Tibial nerve (tissue), 4 donors: ENCODE measurements at regions not wholly inside any gene's neighbourhood (a gene's known extent, or its start where the extent isn't known, plus 50 kb on each side); places are given as distances from the start of the nearest gene placed in this dataset.

Experiments used
- DNase-seq, 2 donors: peaks; one replicate each; pipeline ENCODE4 v3.0.0-alpha.2; 2019; ENCODE audit warnings: low spot score in 2 of 2
- H3K27ac ChIP-seq, 4 donors: fragments of 200-600 bp; sonication (generic) in 3 of 4; one replicate each; pipeline ENCODE4 v1.5.1; 2017 to 2019; ENCODE audit warnings: mild to moderate bottlenecking in 1 of 4
- H3K27me3 ChIP-seq, 2 donors: fragments of 200-600 bp; sonication (generic) in 1 of 2; one replicate each; pipeline versions ENCODE4 v1.5.1 to v1.6.0; 2017 to 2019
- H3K36me3 ChIP-seq, 3 donors: fragments of 200-600 bp; sonication (generic); one replicate each; pipeline ENCODE4 v1.5.1; 2018 to 2019
- H3K4me1 ChIP-seq, 4 donors: fragments of 200-600 bp; sonication (generic) in 3 of 4; one replicate each; pipeline ENCODE4 v1.5.1; 2017 to 2019
- H3K4me3 ChIP-seq, 4 donors: fragments of 200-600 bp; sonication (generic) in 3 of 4; one replicate each; pipeline ENCODE4 v1.5.1; 2017 to 2019; ENCODE audit warnings: mild to moderate bottlenecking in 1 of 4, moderate library complexity in 1 of 4
- H3K9me3 ChIP-seq, 4 donors: fragments of 200-600 bp; sonication (generic) in 3 of 4; one replicate each; pipeline ENCODE4 v1.5.1; 2017 to 2019
- EP300 ChIP-seq, 2 donors: sonication (generic); formaldehyde crosslinking; IDR thresholded peaks; one replicate each; pipeline ENCODE4 v1.6.1; 2017; ENCODE audit warnings: antibody characterized with exemption in 2 of 2, mild to moderate bottlenecking in 1 of 2
- POLR2A ChIP-seq, 2 donors: fragments of 450-650 bp; IDR thresholded peaks; one replicate each; pipeline ENCODE4 v1.6.1; 2017; ENCODE audit warnings: antibody characterized with exemption in 2 of 2, mild to moderate bottlenecking in 2 of 2, moderate library complexity in 2 of 2
- WGBS, 2 donors: methylation state at CpG; one replicate each; pipeline ENCODE4 v1.1.5; 2018; 5-methylcytosine and 5-hydroxymethylcytosine counted together
- TF ChIP-seq, protein P1 (sequence below), 5 experiments: fragments of 200-600 bp in 3 of 5; fragments of 450-650 bp in 2 of 5; sonication (generic) in 3 of 5; IDR thresholded peaks; one replicate each; pipeline ENCODE4 v1.5.1; 2016 to 2019; ENCODE audit warnings: antibody characterized with exemption in 5 of 5, mild to moderate bottlenecking in 3 of 5, moderate library complexity in 2 of 5

DNA sequence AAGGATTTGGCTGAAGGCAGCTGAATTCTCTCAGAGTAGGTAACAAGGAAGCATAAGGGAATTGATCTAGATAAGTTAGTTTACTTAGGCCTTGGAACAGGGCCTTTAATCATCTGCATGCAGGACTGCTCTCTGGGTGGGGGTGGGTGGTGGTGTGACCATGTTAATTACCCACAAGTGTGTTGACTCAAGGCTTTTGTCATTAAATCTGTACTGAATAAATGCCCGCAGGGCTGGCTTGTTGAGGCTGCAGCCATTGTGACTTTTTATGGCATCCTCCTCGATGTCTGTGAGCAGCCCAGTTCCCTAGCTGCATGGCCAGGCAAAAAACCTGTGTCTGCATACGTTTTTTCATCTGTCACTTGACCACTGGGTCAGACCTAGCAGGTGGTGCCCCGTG lies 63.5 kb upstream of the ASCC3 start:
- H3K27ac ChIP-seq, result no peak overlapping the region
- 66 to 72% methylated on average over 4 of the region's 4 CpGs for WGBS, 2 donors
- no peak overlapping the region for H3K4me3 ChIP-seq
- no peak for DNase-seq
- no peaks in the 10 kb centered on the region for H3K36me3 ChIP-seq
- no peak for TF ChIP-seq POLR2A (IDR thresholded peaks at IDR 0.05)
- TF ChIP-seq, protein P1, sequence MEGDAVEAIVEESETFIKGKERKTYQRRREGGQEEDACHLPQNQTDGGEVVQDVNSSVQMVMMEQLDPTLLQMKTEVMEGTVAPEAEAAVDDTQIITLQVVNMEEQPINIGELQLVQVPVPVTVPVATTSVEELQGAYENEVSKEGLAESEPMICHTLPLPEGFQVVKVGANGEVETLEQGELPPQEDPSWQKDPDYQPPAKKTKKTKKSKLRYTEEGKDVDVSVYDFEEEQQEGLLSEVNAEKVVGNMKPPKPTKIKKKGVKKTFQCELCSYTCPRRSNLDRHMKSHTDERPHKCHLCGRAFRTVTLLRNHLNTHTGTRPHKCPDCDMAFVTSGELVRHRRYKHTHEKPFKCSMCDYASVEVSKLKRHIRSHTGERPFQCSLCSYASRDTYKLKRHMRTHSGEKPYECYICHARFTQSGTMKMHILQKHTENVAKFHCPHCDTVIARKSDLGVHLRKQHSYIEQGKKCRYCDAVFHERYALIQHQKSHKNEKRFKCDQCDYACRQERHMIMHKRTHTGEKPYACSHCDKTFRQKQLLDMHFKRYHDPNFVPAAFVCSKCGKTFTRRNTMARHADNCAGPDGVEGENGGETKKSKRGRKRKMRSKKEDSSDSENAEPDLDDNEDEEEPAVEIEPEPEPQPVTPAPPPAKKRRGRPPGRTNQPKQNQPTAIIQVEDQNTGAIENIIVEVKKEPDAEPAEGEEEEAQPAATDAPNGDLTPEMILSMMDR (IDR thresholded peaks at IDR 0.05), result no peak
- no peak for TF ChIP-seq EP300 (IDR thresholded peaks at IDR 0.05)
- no peaks in the 10 kb centered on the region for H3K4me1 ChIP-seq
- H3K27me3 ChIP-seq, result no peaks in the 10 kb centered on the region
- H3K9me3 ChIP-seq, result peaks cover 0 to 8% (median 0%) of the 10 kb centered on the region in 4 donors

DNA sequence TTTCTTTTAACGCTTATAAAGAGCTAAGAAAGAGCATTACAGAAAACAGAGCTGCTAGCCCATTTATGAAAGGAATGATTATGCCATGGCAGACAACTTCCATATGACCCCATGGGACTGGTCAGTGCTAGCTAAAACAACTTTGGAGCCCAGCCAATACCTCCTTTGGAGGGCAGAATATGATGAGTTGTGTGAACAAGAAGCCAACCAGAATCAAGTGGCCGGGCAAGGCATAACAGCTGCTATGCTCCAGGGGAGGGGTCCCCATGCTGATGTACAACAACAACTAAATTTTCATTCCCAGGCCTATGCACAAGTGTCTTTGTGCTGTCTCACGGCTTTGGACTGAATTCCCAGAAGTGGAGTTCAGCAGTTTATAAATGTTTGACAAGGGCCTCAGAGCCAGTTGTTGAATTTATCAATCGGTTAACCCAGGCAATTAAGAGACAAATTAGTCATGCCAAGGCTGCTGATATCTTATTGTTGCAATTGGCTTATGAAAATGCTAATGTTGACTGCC lies 65.0 kb upstream of the ASCC3 start:
- Histone ChIP-seq H3K27me3 (no peaks in the 10 kb centered on the region), H3K4me3 (no peak overlapping the region), H3K36me3 (no peaks in the 10 kb centered on the region), H3K4me1 (no peaks in the 10 kb centered on the region), H3K9me3 (peaks cover 0 to 8% (median 0%) of the 10 kb centered on the region in 4 donors), H3K27ac (no peak overlapping the region)
- TF ChIP-seq EP300 (IDR thresholded peaks at IDR 0.05) (no peak), POLR2A (IDR thresholded peaks at IDR 0.05) (no peak)
- TF ChIP-seq, protein P1 (IDR thresholded peaks at IDR 0.05), result no peak
- 55 to 78% methylated on average over 4 of the region's 4 CpGs for WGBS, 2 donors
- no peak for DNase-seq

DNA sequence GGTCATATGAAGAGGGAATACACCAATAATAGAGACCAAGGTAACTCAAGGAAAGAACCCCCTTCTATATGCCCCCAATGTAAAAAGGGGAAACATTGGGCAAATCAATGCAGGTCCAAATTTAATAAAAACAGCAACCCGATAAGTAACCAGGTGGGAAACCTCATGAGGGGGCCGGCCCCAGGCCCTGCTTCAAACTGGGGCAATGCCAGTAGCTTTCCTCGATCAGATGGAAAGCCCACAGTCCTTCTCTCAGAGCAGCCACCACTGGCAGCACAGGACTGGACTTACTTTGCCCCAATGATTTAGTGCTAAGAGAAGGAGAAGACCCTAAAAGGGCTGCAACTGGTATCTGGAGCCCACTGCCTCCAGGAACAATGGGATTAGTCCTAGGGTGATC lies 65.6 kb upstream of the ASCC3 start:
- WGBS, 2 donors, result 94 to 95% methylated on average over 3 of the region's 3 CpGs
- no peak for DNase-seq
- Histone ChIP-seq H3K27ac (no peak overlapping the region), H3K36me3 (no peaks in the 10 kb centered on the region), H3K27me3 (no peaks in the 10 kb centered on the region), H3K9me3 (peaks cover 0 to 8% (median 0%) of the 10 kb centered on the region in 4 donors), H3K4me3 (no peak overlapping the region), H3K4me1 (no peaks in the 10 kb centered on the region)
- TF ChIP-seq, protein P1 (IDR thresholded peaks at IDR 0.05), result no peak
- TF ChIP-seq EP300 (IDR thresholded peaks at IDR 0.05) (no peak), POLR2A (IDR thresholded peaks at IDR 0.05) (no peak)

DNA sequence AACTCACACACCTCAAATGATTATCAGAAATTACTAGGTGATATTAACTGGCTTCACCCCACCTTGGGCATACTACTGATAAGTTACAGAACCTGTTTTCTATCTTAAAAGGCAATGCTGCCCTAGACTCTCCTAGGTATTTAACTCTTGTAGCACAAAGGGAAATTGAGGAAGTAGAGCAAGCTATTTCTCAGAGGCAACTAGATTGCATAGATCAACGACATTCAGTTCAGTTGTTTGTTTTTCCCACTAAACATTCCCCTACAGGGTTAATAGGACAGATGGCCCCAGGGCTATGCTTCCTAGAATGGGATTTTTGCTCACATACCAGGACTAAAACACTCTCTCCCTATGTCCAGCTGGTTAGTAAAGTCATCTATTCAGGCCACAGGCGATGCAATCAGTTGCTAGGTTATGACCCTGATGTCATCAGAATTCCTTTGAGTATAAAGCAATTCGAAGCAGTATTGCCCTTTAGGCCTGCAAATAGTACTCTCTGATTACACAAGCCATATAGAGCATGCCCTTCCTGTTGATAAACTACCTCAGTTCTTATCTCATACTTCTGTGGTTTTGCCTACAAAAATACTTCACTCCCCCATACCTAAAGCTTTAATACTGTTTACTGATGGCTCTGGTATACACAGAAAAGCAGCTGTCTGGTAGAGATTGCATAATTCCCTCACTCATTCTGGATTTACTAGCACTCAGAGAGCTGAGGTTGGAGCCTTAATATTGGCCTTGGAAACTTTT lies 67.4 kb upstream of the ASCC3 start:
- Histone ChIP-seq H3K4me3 (no peak overlapping the region), H3K27me3 (no peaks in the 10 kb centered on the region), H3K9me3 (peaks cover 0 to 8% (median 0%) of the 10 kb centered on the region in 4 donors), H3K27ac (no peak overlapping the region), H3K36me3 (no peaks in the 10 kb centered on the region), H3K4me1 (no peaks in the 10 kb centered on the region)
- WGBS, 2 donors, result 11 to 14% methylated on average over 3 of the region's 3 CpGs
- DNase-seq, result no peak
- no peak for TF ChIP-seq EP300 (IDR thresholded peaks at IDR 0.05)
- TF ChIP-seq, protein P1 (IDR thresholded peaks at IDR 0.05), result no peak
- TF ChIP-seq POLR2A (IDR thresholded peaks at IDR 0.05), result no peak

DNA sequence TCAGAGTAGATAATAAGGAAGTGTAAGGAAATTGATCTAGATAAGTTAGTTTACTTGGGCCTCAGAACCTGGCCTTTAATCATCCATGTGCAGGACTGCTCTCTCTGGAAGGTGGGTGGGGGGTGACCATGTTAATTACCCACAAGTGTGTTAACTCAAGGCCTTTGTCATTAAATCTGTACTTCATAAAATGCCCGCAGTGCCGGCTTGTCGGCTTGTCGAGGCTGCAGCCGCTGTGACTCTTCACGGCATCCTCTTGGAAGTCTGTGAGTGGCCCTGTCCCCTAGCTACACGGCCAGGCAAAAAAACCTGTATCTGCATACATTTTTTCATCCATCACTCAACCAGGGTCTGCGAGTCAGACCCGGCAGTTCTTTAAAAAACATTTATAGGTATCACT lies 70.9 kb upstream of the ASCC3 start:
- DNase-seq, result no peak
- no peaks in the 10 kb centered on the region for H3K36me3 ChIP-seq
- H3K27ac ChIP-seq, result no peak overlapping the region
- H3K4me3 ChIP-seq, result no peak overlapping the region
- 68 to 76% methylated on average over 9 of the region's 9 CpGs for WGBS, 2 donors
- no peak for TF ChIP-seq EP300 (IDR thresholded peaks at IDR 0.05)
- TF ChIP-seq, protein P1 (IDR thresholded peaks at IDR 0.05), result no peak
- TF ChIP-seq POLR2A (IDR thresholded peaks at IDR 0.05), result no peak
- H3K9me3 ChIP-seq, result peaks cover 0 to 8% (median 0%) of the 10 kb centered on the region in 4 donors
- H3K4me1 ChIP-seq, result no peaks in the 10 kb centered on the region
- no peaks in the 10 kb centered on the region for H3K27me3 ChIP-seq
